ENCODE measurements at regions not wholly inside any gene's neighbourhood (a gene's known extent, or its start where the extent isn't known, plus 50 kb on each side); places are given as distances from the start of the nearest gene placed in this dataset.

DNA sequence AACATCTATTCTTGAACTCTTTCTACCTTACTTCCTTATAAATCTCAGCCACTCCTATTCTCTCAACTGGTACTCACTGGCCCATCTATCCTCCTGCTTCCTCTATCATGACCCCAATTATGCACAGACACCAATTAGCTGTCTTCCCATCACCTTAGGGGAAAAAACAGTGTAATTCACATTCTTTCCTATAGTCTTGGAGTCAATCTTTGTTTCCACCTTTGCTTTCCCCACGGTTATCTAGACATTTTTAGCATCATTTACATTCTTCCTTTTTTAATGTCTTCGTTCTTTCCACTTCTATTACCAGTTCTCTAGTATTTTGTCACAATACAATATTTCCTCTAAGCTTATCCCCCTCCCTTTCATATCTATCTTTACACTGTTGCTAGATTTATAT is 449.4 kb downstream of the TMEM38B start:
- TF ChIP-seq, protein P1, sequence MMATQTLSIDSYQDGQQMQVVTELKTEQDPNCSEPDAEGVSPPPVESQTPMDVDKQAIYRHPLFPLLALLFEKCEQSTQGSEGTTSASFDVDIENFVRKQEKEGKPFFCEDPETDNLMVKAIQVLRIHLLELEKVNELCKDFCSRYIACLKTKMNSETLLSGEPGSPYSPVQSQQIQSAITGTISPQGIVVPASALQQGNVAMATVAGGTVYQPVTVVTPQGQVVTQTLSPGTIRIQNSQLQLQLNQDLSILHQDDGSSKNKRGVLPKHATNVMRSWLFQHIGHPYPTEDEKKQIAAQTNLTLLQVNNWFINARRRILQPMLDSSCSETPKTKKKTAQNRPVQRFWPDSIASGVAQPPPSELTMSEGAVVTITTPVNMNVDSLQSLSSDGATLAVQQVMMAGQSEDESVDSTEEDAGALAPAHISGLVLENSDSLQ (IDR thresholded peaks at IDR 0.05): no peak
- TF ChIP-seq L3MBTL2 (conservative IDR thresholded peaks at IDR 0.05): no peak
